ENCODE measurements at regions not wholly inside any gene's neighbourhood (a gene's known extent, or its start where the extent isn't known, plus 50 kb on each side); places are given as distances from the start of the nearest gene placed in this dataset.
A peak's percentile ranks its signal among the peaks of the same experiment; 100 is the strongest.

GRCh38 chr3:68290333-68290732, 635.9 kb upstream of the SUCLG2 start:
- DNase-seq: no peak

- no peak for DNase-seq
Observed at GRCh38 chr3:68288085-68288484, 633.7 kb upstream of the SUCLG2 start.

DNA sequence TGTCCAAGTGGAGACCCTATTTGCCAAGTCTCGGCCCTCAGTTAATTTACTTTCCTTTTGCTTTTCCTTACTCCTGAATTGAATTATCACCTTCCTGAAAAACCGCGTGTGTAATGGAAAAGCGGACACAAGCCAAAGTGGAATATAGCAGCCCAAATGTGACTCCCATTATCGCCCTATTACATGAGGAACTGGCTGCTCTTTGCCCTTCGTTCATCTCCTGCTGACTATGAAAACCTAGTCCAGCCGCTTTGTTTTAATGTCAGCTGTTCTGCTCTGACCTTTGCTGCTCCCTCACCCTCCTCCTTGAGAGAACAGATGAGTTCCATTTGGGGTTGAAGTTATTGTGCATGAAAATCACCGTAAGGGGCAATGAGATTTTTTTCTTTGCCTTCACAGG, 632.7 kb upstream of the SUCLG2 start:
- DNase-seq: no peak

- no peak for DNase-seq
Observed at GRCh38 chr3:68274286-68274685, 619.9 kb upstream of the SUCLG2 start.

- no peak for DNase-seq
Observed at GRCh38 chr3:68271145-68271544, 616.7 kb upstream of the SUCLG2 start.

- DNase-seq: peak; percentile 5 to 6
Observed at GRCh38 chr3:68256635-68257223, 602.3 kb upstream of the SUCLG2 start.

- DNase-seq: peak in 1 of 2 donors; percentile 5
Observed at GRCh38 chr3:68249265-68249664, 594.9 kb upstream of the SUCLG2 start.

DNA sequence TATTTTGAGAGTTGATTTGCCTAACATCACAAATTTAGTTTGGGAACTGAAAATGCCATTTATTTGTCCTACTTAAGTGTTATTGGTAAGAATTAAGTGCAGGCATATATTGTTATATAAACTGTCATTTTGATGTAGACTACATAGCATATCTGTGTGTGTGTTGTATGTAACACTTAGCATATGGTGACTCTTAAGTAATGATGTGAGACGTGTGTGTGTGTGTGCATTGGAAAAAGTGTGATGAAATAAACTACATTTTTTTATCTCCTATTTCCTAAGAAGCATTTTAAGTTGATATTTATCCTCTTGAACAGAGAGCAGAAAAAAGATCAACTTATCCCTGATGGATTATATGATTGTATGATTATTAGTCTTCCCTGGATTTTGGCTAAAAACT, 588.2 kb upstream of the SUCLG2 start:
- no peak for DNase-seq

DNA sequence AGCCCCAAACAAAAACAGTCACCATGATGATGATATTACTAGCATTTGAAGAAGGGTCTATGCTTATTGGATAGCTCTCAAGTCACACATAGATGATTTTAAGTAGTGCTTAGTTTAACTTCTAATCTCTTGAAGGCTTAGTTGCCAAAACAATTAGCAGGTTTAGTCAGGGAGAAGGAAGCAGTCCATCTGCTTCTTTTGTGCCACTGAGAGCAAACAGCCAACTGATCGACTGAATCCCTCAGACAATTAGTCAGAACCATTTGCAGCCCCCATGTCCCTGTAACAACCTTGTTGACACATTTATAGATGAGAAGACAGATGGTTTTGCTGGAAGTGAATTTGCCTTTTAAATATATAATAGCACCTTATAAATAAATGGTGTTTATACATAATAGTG, 585.1 kb upstream of the SUCLG2 start:
- no peak for DNase-seq

DNA sequence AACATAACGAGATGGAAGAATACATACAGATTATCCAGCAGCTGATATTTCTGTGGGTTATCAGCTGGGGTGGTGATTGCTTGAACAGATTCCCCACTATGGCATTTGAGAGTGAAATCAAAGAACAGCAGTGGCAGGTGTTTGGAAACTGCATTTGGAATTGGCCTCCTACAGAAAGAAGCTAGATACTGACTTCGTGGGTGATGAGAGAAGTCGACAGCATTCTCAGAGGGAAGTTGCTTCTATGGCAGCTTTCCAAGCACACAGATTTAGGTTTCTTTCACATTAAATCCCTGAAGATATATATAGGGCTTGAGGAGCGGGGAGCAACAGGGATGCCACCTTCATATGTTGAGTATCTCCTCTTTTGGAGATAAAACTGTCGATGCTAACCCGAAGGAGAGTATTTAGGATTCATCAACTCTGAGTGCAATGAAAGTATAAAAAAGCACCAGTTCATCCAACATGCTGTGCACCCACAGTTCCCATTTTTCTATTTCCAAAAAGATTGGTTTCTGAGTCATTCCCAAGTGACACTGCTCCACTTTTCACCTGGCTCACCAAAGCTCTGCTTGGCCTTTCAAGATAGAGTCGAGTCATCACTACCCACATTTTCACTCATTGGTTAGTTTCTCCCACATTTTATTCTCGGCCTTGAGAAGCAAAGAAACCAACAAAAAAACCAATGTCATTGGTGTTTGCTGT, 579.8 kb upstream of the SUCLG2 start:
- DNase-seq: no peak

DNA sequence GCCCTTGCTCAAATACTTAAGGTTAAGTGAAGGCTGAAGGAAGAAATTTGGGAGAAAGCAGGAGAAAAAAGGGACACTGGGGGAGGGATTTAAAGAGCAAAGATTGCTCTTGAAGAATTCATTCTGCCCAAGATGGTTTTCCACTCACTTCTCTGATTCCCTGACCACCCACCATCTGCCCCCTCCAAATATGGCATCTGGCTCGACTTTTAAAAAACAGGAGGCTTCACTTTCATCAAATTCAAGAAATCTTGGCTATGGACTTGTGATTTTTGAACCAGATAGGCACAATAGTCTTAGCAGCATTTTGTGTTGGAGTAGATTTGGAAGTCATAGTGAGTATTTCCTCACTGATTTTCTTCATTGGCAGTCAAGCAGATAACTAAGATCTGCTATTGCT, 574.4 kb upstream of the SUCLG2 start:
- DNase-seq: no peak

DNA sequence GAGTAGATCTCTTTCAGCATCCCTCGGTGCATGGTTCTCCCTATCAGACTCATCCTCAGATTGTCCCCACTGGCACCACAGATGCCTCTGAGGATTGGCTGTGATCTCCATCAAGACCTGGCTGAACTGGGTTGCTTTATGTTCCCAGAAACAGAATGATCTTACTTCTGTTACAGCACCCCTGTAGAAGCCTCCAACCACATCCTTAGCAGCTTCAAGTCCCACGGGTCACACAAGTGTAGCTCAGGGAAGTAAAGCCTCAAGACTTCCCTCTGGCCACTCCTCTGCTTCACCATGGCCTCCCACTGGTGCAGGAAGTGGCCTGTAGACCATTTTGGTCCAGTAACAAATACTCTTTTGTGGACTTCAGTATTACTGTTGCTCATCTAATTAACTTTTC, 566.4 kb upstream of the SUCLG2 start:
- DNase-seq: no peak

- DNase-seq: no peak
Observed at GRCh38 chr3:68211637-68212036, 557.2 kb upstream of the SUCLG2 start.

GRCh38 chr3:68210635-68211034, 556.2 kb upstream of the SUCLG2 start:
- no peak for DNase-seq

DNA sequence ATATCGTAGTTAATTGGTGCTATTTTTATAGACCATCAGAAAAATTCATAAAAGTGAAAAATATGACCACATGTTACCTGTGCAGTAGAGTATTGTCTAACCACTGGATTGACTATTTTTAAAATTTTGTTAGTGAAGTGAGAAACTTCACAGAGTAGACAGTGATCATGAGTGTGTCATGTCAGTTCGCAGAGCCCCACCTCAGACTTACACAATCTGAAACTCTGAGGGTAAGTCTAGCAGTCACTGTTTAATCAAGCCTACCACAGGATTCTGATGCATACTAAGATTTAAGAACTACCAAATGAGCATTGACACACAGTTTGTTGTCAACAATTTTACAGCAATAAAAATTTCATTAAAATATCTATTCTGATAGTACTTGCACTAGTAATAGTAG, 552.9 kb upstream of the SUCLG2 start:
- no peak for DNase-seq

DNA sequence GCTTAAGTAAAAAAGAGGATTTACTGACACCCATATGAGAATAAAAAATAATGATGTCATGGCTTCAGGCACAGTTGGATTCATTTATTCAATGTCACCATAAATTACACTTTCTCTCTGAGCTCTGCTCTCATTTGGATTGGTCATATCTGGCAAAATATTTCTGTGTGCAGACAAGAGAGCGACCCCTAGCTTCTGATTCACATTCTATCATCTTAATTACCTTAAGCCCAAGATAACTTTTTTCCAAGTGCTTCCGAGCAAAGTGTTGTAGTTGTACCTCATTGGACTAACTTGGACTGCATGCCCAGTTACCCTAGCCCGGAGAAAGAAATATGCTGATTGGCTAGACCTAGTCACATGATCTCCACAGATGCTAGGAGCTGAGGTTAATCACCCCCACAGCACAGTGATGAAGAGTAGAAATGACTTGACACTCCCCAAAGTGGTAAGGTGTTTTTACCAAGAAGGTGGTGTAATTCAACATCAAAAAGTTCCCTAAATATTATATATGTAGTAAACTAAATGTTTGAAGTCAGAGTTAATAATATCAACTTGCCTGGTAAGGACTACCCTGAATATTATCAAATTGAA, 552.2 kb upstream of the SUCLG2 start:
- no peak for DNase-seq

DNA sequence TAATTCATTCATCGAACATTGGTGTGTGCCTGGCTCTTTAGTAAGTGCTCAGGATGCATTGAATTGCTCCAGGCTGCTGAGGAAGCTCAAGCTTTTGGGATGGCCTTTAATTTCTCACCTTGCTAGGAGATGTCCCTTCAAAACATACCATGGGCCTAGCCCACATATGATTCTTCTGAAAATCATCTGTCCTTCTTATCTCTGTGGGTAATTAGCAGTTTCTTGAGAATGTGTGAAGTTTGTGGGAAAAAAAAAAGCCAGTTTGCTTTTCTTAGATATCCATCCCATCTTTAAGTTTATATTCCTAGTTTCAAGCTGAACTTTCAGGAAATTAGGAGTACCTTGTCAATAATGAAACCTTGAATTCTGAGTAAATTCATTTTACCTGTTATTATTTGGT, 532.3 kb upstream of the SUCLG2 start:
- no peak for DNase-seq

GRCh38 chr3:68176600-68176999, 522.2 kb upstream of the SUCLG2 start:
- no peak for DNase-seq

DNA sequence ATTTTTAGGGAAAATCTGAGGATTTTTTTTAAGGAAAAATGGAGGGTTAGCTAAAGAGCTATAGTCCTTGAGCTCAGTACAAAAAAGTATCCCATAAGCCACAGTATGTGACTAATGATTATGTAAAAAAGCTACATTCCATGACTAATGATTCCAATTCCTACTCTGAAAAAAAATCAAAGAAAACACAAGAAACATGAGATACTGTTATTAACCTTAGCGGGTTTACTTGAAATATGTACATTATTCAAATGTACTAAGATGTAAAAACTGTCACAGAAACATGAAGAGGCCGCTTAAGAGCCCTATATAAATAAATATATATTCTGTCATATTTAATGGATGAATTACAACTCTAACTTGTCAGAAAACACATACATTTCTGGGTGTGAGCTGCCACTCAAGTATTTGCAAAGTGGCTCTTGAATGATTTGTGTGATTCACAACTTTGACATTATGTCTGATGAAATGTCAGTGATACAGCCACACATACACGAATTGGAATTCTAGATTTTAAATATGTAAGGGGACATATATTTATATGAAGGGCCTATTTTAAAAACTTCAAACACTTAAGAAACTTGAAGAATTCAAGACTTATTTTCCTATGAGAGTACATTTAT, 518.7 kb upstream of the SUCLG2 start:
- no peak for DNase-seq

DNA sequence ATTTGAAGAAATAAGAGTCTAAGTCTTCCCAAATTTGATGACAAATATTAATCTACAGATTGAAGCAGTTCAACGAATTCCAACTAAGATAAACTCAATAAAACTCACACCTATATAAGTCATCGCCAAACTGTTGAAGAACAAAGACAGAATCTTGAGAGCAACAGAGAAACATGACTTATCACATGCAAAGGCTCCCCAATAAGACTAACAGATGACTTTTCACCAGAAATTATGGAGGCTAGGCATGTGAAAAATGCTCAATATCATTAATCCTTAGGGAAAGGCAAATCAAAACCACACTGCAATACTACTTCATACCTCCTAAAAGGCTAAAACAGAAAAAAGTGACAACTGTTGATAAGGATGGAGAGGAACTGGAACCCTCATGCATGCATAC, 517.6 kb upstream of the SUCLG2 start:
- DNase-seq: no peak

DNA sequence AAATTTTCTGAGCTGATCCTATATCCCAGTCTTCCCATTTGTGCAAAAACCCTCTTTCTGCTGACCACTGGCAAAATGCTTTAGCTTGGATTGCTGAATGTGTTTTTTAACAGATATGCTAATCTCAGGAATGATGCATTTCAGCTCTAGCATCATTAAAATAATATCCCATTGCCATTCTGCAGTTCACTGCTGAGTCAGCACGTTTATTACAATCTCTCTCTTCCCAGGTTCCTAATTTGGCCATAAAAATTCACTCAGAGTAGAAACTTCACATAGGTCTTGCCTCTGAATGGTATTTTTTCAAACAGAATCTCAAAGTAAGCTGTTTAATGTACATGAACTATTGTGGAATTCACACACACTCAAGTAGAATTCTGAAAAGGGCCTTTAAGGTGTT, 509.6 kb upstream of the SUCLG2 start:
- DNase-seq: no peak

GRCh38 chr3:68163062-68163461, 508.6 kb upstream of the SUCLG2 start:
- no peak for DNase-seq

DNA sequence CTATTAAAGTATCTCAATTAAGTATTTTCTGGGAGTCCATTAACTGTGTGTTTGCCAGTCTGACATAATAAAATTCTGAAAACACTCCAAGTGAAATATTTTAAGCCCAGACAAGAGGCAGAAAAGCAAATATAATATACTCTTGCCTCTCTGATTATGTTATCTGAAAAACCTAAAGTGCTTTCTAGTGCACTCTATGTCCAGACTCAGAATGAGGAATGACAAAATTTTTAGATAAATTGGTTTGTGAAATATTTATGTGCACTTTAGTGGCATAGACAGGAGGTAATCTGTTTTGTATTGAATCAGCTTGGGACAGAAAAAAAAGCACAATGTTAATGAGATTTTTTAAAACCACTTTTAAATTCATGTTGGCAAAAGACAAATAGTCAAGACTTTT, 508.2 kb upstream of the SUCLG2 start:
- DNase-seq: no peak

GRCh38 chr3:68151359-68151758, 496.9 kb upstream of the SUCLG2 start:
- no peak for DNase-seq

Data from stimulated activated CD4-positive, alpha-beta T cell treated with anti-CD3 and anti-CD28 coated beads, Interleukin-2, amount 100 ng/mL, for 48 hours (primary cell).